NCI-H146 treated with DMSO at 0.1 percent for 48 hours (cell line): ENCODE measurements at regions not wholly inside any gene's neighbourhood (a gene's known extent, or its start where the extent isn't known, plus 50 kb on each side); places are given as distances from the start of the nearest gene placed in this dataset.
"Not testable (repeated sequence)": the region's sequence is repeated elsewhere in the genome, so short reads cannot be mapped to it uniquely, and the experiment has no call there.

Source experiments
- DNase-seq: peaks from one replicate; lab custom pipeline; 2025; ENCODE audit not compliant: unreplicated experiment; lab: John Stamatoyannopoulos, UW

- no peak for DNase-seq
Observed at GRCh38 chr2:195537811-195538210, 119.2 kb upstream of the SLC39A10 start.

- no peak for DNase-seq
Observed at GRCh38 chr2:195536906-195537305, 120.1 kb upstream of the SLC39A10 start.

- DNase-seq: no peak
Observed at GRCh38 chr2:195535911-195536522, 121.0 kb upstream of the SLC39A10 start.

- DNase-seq: no peak
Observed at GRCh38 chr2:195534971-195535370, 122.1 kb upstream of the SLC39A10 start.

- no peak for DNase-seq
Observed at GRCh38 chr2:195533771-195534642, 123.0 kb upstream of the SLC39A10 start.

- no peak for DNase-seq
Observed at GRCh38 chr2:195532628-195533271, 124.3 kb upstream of the SLC39A10 start.

GRCh38 chr2:195532255-195532627 is 124.8 kb upstream of the SLC39A10 start:
- DNase-seq: no peak

- no peak for DNase-seq
Observed at GRCh38 chr2:195531754-195532153, 125.3 kb upstream of the SLC39A10 start.

GRCh38 chr2:195523242-195523641 is 133.8 kb upstream of the SLC39A10 start:
- not testable (repeated sequence) for DNase-seq

GRCh38 chr2:195521589-195521988 is 135.4 kb upstream of the SLC39A10 start:
- no peak for DNase-seq

GRCh38 chr2:195520671-195521155 is 136.3 kb upstream of the SLC39A10 start:
- no peak for DNase-seq

GRCh38 chr2:195515551-195515950 is 141.5 kb upstream of the SLC39A10 start:
- DNase-seq: no peak

GRCh38 chr2:195514365-195514764 is 142.7 kb upstream of the SLC39A10 start:
- DNase-seq: no peak

- peak; percentile 0 for DNase-seq
Observed at GRCh38 chr2:195513119-195513518, 143.9 kb upstream of the SLC39A10 start.

- DNase-seq: no peak
Observed at GRCh38 chr2:195509551-195509950, 147.5 kb upstream of the SLC39A10 start.

- no peak for DNase-seq
Observed at GRCh38 chr2:195508139-195508455, 148.9 kb upstream of the SLC39A10 start.

GRCh38 chr2:195507447-195508138 is 149.4 kb upstream of the SLC39A10 start:
- DNase-seq: no peak

GRCh38 chr2:195505701-195506100 is 151.3 kb upstream of the SLC39A10 start:
- DNase-seq: no peak

- DNase-seq: no peak
Observed at GRCh38 chr2:195503208-195503607, 153.8 kb upstream of the SLC39A10 start.

GRCh38 chr2:195501746-195502145 is 155.3 kb upstream of the SLC39A10 start:
- DNase-seq: no peak

- no peak for DNase-seq
Observed at GRCh38 chr2:195500879-195501278, 156.1 kb upstream of the SLC39A10 start.
